Right ventricle myocardium inferior (tissue), 1 donor: ENCODE measurements at regions not wholly inside any gene's neighbourhood (a gene's known extent, or its start where the extent isn't known, plus 50 kb on each side); places are given as distances from the start of the nearest gene placed in this dataset.

Experiments used
- ATAC-seq: fragments of 200-7000 bp; cut with Tn5 transposase; one replicate; pipeline ENCODE4 v1.9.1; 2020; ENCODE audit warnings: mild to moderate bottlenecking, moderate library complexity
- DNase-seq: peaks from one replicate; pipeline ENCODE4 v3.0.0; 2021; ENCODE audit errors: missing footprints
- intact Hi-C: fragments of 100-400 bp; cut with DNase I; formaldehyde crosslinking; loops from one replicate; pipeline ENCODE4 v1.11.0; 2022
- donor health status: DM: no; HTN: yes; CAD: no; lungs with severe emphysema.

DNA sequence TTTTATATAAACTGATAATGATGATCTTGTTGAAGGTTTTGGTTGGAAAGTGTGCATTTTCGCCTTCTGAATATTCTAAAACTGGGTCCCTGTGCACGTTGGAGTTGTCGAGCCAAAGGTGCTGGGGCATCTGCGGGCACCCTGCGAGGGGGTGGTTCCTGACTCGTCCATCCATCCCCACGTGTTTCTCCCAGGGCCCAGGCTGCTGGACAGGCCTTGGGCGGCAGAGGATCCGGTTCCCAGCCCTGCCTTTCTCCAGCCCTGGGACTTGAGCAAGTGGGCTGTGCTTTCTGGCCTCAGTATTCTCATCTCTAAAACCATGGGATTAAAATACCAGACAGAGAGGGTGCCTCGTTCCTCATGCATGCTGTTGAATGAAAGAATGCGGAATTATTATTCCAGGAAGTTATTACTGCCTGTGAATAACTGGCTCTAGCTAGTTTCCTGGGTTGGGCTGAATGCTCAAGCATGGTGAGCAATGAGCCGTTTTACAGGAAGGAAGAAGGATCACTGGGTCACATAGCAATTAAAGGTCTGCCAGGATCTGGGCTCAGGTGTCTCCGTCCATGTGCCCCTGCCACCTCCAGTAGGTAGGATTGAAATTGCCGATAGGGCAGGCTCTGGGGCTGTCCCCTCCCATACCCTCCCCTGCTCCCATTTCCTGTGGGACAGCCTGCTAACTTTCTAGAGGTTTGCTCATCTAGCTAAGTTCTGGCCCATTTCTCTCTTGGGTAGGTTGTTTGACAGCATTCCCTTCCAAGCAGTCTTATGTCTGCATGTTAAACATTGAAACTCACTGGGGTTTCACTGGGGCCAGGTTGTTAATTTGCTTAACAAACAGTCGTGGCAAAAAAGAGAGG is 77.2 kb upstream of the HS6ST1 start:
- ATAC-seq (no peak), DNase-seq (no peak)
- intact Hi-C loops, result no loop called here

DNA sequence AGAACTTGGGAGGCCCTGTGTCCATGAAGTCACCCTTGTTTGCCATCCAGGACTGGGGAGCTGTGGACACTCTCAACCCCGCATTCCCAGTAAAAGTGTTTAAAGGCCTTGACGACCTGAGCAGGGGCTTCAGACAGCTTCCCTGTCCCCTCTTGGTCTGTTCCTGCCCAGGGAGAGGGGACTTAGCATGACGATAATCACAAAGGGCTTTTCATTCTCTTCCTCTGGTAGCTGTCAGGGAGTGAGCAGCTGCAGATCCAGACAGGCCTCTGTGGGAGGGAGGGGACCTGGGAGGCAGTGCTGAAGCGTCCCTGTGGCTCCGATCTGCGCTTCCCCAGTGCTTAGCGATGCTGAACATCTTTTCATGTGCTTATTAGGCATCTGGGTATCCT is 77.8 kb upstream of the HS6ST1 start:
- ATAC-seq (no peak), DNase-seq (no peak)
- intact Hi-C loops, result no loop called here

DNA sequence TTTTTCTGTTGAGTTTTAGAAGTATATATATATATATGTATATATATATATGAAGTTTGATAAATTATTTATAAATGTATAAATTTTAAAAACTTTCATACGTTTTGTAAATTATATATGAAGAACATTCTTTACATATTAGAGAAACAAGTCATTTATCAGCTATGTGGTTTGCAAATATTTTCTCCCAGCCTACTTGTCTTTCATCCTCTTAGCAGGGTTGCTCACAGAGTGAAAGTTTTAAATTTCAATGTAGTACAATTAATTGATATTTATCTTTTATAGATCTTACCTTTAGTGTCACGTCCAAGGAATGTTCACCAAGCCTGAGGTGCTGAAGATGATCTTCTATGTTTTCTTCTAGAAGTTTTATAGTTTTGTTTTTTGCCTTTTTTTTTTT is 78.3 kb upstream of the HS6ST1 start:
- ATAC-seq, result no peak
- intact Hi-C loops, result no loop called here
- no peak for DNase-seq

GRCh38 chr2:128399256-128399655 is 80.6 kb upstream of the HS6ST1 start:
- intact Hi-C loops, result no loop called here
- DNase-seq, result no peak
- ATAC-seq, result no peak

DNA sequence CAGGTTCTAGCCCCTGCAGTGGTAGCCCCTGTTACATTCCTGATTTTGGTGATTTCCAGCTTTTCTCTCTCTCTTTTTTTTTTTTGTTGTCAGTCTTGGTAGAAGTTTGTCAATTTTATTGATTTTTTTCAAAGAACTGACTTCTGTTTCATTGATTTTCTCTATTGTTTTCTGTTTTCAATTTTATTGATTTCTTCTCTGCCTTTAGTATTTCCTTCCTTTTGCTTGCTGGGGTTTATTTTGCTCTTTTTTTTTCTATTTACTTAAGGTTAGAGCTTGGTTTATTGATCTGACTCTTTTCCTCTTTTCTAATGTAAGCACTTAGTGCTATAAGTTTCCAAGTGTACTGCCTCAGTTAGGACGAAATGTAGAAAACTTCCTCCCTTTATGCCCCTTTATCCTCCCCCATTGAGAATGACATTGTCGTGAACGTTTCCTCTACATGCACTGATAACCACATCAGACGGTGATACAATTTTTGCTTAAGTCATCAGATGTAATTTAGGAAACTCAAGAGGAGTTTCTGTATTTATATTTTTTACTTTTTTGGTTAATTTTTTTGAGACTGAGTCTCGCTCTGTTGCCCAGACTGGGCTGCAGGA is 81.1 kb upstream of the HS6ST1 start:
- DNase-seq, result no peak
- ATAC-seq, result no peak
- intact Hi-C loops, result no loop called here

GRCh38 chr2:128401680-128402079 is 83.0 kb upstream of the HS6ST1 start:
- DNase-seq, result no peak

GRCh38 chr2:128402911-128403670 is 84.4 kb upstream of the HS6ST1 start:
- intact Hi-C loops, result no loop called here
- ATAC-seq, result no peak
- DNase-seq, result no peak

More at GRCh38 chr2:128401680-128402079, 83.0 kb upstream of the HS6ST1 start:
- no peak for ATAC-seq
- intact Hi-C loops, result no loop called here

GRCh38 chr2:128403814-128404708 is 85.4 kb upstream of the HS6ST1 start:
- intact Hi-C loops, result no loop called here
- DNase-seq, result no peak
- ATAC-seq, result no peak

DNA sequence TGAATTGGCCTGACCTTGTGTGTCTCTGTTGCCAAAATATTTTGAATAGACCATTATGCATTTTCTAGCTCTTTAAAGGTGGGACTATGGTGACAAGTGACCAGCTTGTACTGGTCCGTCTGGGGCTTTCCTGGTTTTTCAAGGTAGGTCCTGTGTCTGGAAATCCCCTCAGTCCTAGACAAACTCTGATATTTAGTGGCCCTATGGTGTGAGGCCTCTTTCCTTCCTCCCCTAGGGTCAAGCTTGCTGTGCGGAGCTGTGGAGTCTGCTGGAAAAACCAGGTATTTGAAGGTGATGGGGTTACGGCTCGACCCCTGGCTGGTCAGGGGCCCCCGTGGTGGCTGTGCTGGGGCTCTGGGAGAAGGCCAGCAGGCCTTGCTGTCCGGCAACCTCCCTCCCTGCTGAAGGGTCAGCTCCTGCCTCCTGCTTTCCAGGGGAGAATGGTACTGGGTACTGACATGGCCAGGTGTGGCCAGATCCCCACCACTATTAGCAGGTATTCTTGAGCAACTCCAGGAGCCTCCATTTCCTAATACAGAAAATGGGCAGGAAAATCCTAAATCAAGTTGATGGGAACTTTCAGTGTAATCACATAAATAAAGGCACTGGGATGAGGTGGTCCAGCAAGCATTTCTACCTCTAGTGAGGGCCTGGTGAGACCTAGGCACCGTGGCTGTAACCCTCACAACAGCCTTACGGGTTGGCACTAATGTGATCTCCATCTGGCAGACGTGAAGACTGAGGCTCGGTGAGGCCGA is 86.2 kb upstream of the HS6ST1 start:
- intact Hi-C loops, result no loop called here
- ATAC-seq, result no peak
- no peak for DNase-seq

DNA sequence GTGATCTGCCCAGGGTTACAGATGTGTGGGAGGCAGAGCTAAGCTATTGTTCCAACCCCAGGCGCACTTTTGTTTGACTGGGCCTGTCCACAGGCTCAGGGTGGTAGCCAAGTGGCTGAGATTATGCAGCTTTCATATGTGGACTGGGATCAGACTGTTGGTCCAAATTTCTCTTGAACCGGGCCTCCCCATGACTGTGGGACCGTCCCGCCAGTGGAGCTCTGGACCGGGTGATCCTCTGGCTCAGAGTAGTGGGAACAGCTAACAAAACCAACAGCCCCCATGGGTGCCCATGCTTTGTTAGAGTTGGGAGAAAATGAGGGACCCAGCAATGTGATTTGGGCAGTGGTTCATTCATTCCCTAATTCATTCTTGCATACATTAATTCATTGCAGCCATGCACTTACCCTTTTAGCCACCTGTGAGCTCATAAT is 86.8 kb upstream of the HS6ST1 start:
- intact Hi-C loops, result no loop called here
- no peak for ATAC-seq

DNA sequence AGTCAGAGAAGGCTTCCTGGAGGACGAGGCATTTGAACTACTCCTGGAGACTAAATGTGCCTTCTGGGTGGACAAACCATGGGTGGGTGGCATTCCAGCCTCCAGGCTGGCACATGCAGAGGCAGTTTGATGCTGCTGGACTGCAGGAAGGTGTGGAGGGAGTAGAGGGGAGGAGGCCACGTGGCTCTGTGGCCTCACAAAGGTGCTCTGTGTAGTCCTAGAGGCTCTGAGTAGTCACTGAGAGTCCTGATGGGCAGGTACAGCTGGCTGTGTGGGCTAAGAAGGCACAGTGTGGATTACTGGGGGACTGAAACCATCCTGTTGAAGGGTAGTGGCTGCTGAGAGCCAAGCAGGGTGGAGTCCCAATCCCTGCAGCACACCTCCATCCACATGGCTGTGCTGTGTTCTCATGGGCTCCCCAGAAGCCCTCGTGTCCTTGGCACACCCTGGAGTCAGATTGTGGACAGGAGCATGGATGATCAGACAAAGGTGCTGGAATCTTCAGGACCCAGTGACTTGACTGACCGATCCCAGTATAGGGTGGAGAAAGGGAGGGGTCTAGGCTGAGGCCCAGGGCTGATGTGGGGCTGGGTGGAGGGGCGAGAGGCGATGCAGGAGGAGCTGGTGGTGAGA is 87.4 kb upstream of the HS6ST1 start:
- intact Hi-C loops, result no loop called here
- no peak for ATAC-seq
- DNase-seq, result no peak

More for the DNA sequence above, 86.8 kb upstream of the HS6ST1 start:
- no peak for DNase-seq

DNA sequence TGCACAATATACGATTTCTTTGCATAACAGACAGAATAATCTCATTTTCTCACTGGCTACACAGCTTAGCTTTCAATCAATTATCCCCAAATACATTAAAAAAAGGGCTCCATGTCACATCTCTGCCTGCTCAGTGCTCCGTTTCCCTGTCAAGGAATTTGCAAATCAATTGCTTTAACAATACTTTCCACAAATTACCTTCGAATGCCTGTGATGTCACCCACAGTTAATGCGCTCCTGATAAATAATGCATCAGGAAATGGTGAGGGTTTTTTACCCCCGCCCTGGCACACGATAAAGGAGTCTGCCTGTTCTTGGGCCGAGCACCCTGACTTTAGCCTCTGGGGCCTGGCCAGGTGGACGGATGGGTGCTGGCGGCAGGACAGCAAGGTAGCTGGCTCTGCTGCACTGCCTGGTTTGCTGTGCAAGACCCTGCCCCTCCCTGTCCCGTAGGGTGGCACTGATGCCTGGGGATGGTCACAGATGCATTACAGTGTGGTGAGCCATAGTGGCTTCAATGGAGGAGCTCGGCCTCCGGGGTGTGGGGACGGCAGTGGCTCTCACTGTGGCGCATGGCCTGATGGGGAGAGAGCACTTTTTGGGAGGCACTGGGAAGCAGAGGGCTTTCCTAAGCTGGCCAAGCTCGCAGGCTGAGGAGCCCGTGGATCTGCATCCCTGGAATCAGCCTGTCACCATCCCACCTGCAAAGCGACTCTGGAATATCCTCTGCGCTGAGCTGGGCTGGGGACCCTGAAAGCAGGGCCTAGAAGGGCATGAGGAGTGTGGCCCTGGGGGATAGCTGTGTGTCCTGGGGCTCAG is 88.3 kb upstream of the HS6ST1 start:
- ATAC-seq (no peak), DNase-seq (no peak)
- intact Hi-C loops, result no loop called here

- ATAC-seq (no peak), DNase-seq (no peak)
- intact Hi-C loops, result no loop called here
Measured at GRCh38 chr2:128408349-128409305, 90.0 kb upstream of the HS6ST1 start.

- DNase-seq, result no peak
- intact Hi-C loops, result no loop called here
- no peak for ATAC-seq
Measured at GRCh38 chr2:128409326-128410034, 90.8 kb upstream of the HS6ST1 start.

- no peak for ATAC-seq
- DNase-seq, result no peak
- intact Hi-C loops, result no loop called here
Measured at GRCh38 chr2:128410035-128410757, 91.5 kb upstream of the HS6ST1 start.
